PC-3 (cell line): ENCODE measurements at regions not wholly inside any gene's neighbourhood (a gene's known extent, or its start where the extent isn't known, plus 50 kb on each side); places are given as distances from the start of the nearest gene placed in this dataset.

Experiments used
- ATAC-seq: fragments of 200-7000 bp; cut with Tn5 transposase; 2 replicates; pipeline ENCODE4 v1.9.1; 2020; ENCODE audit warnings: mild to moderate bottlenecking, moderate library complexity
- BruUV-seq: library from RNA; stranded (reverse); fragments of 400-500 nt; replicated peaks from 2 replicates; lab custom pipeline; 2021; lab: Mats Ljungman, UMichigan
- CTCF ChIA-PET: fragments of 300-600 bp; sonication (Branson Sonifier 250); formaldehyde crosslinking; loops from one replicate; lab custom pipeline; 2022; ENCODE audit warnings: antibody characterized with exemption; lab: Charles Lee
- POLR2A ChIA-PET: fragments of 300-600 bp; sonication (Branson Sonifier 250); formaldehyde crosslinking; loops from one replicate; lab custom pipeline; 2022; ENCODE audit warnings: antibody characterized with exemption; ENCODE audit not compliant: unreplicated experiment; lab: Charles Lee
- DNase-seq: peaks from one replicate; pipeline ENCODE4 v3.0.0-alpha.2; 2015
- H2AFZ ChIP-seq: fragments of 300-600 bp; sonication (generic); 2 replicates; pipeline ENCODE4 v1.6.0; 2016; ENCODE audit warnings: antibody characterized with exemption, low read length
- H3F3A ChIP-seq: fragments of 300-600 bp; sonication (generic); one replicate; pipeline ENCODE4 v1.6.0; 2017; ENCODE audit warnings: antibody characterized with exemption, low read length, control low read depth, mild to moderate bottlenecking; ENCODE audit not compliant: unreplicated experiment
- H3K27ac ChIP-seq: fragments of 300-600 bp; sonication (generic); 2 replicates; pipeline ENCODE4 v1.5.1; 2016; ENCODE audit warnings: mild to moderate bottlenecking, low read length
- H3K27me3 ChIP-seq: fragments of 300-600 bp; sonication (generic); 2 replicates; pipeline ENCODE4 v1.6.1; 2016; ENCODE audit warnings: low read length, mixed read lengths
- H3K36me3 ChIP-seq: fragments of 300-600 bp; sonication (generic); 2 replicates; pipeline ENCODE4 v1.6.1; 2016; ENCODE audit warnings: low read depth, mixed run types, low read length, mixed read lengths
- H3K4me1 ChIP-seq: fragments of 300-600 bp; sonication (generic); 2 replicates; pipeline ENCODE4 v1.5.1; 2016; ENCODE audit warnings: low read length; ENCODE audit not compliant: insufficient read depth
- H3K4me2 ChIP-seq: fragments of 300-600 bp; sonication (generic); 2 replicates; pipeline ENCODE4 v1.6.0; 2016; ENCODE audit warnings: low read length
- H3K4me3 ChIP-seq: fragments of 300-600 bp; sonication (generic); 2 replicates; pipeline ENCODE4 v1.5.1; 2016; ENCODE audit warnings: mild to moderate bottlenecking, low read length, mixed read lengths
- H3K79me2 ChIP-seq: fragments of 300-600 bp; sonication (generic); 2 replicates; pipeline ENCODE4 v1.6.1; 2017; ENCODE audit warnings: low read length, mixed read lengths
- H3K9ac ChIP-seq: fragments of 300-600 bp; sonication (generic); 2 replicates; pipeline ENCODE4 v1.6.0; 2016; ENCODE audit warnings: mild to moderate bottlenecking, low read length
- H3K9me2 ChIP-seq: fragments of 300-600 bp; sonication (generic); replicated peaks from 2 replicates; pipeline ENCODE4 v1.6.1; 2016; ENCODE audit warnings: mixed run types, low read length, mixed read lengths
- H3K9me3 ChIP-seq: fragments of 300-600 bp; sonication (generic); 2 replicates; pipeline ENCODE4 v1.6.1; 2016; ENCODE audit warnings: low read length, mixed read lengths
- H4K20me1 ChIP-seq: fragments of 300-600 bp; sonication (generic); 2 replicates; pipeline ENCODE4 v1.6.1; 2016; ENCODE audit warnings: low read length, mixed read lengths
- CTCF ChIP-seq: fragments of 300-600 bp; sonication (generic); conservative IDR thresholded peaks from 2 replicates; pipeline ENCODE4 v1.5.1; 2017; ENCODE audit warnings: antibody characterized with exemption, low read depth, mild to moderate bottlenecking, low read length
- EZH2 ChIP-seq: fragments of 300-600 bp; sonication (generic); IDR thresholded peaks from one replicate; pipeline ENCODE4 v1.6.1; 2017; ENCODE audit warnings: antibody characterized with exemption, mild to moderate bottlenecking, low read length; ENCODE audit not compliant: unreplicated experiment
- EZH2phosphoT487 ChIP-seq: fragments of 300-600 bp; sonication (generic); IDR thresholded peaks from 2 replicates; pipeline ENCODE4 v1.6.1; 2018; ENCODE audit warnings: mild to moderate bottlenecking, antibody characterized with exemption, low read length, borderline replicate concordance
- intact Hi-C: fragments of 100-400 bp; cut with micrococcal nuclease; formaldehyde crosslinking; loops from 2 replicates; pipeline ENCODE4 v1.9.0; 2023

GRCh38 chr10:123607386-123607785 lies 58.8 kb upstream of the GPR26 start:
- Histone ChIP-seq H3K9ac (no peak overlapping the region), H3K79me2 (no peaks in the 10 kb centered on the region), H3K4me2 (no peak overlapping the region), H3K9me2 (no peaks in the 10 kb centered on the region), H4K20me1 (no peaks in the 10 kb centered on the region), H2AFZ (no peak overlapping the region), H3K4me3 (no peak overlapping the region), H3K4me1 (no peaks in the 10 kb centered on the region), H3K36me3 (no peaks in the 10 kb centered on the region), H3F3A (no peaks in the 10 kb centered on the region), H3K27me3 (peaks cover 19% of the 10 kb centered on the region), H3K9me3 (no peaks in the 10 kb centered on the region), H3K27ac (no peak overlapping the region)
- no peak for TF ChIP-seq EZH2phosphoT487
- TF ChIP-seq EZH2 = no peak
- TF ChIP-seq CTCF = no peak
- ChIA-PET POLR2A (no interaction called here), CTCF (no interaction called here)
- ATAC-seq = no peak
- BruUV-seq = no TSS peak
- intact Hi-C loops = no loop called here
- no peak for DNase-seq

- H3K27me3 ChIP-seq = peaks cover 19% of the 10 kb centered on the region
- no peaks in the 10 kb centered on the region for H3F3A ChIP-seq
- no peaks in the 10 kb centered on the region for H4K20me1 ChIP-seq
- no peaks in the 10 kb centered on the region for H3K36me3 ChIP-seq
- H3K4me3 ChIP-seq = no peak overlapping the region
- ATAC-seq = no peak
- BruUV-seq = no TSS peak
- no peak overlapping the region for H2AFZ ChIP-seq
- H3K27ac ChIP-seq = no peak overlapping the region
- ChIA-PET CTCF (no interaction called here), POLR2A (no interaction called here)
- H3K9me2 ChIP-seq = no peaks in the 10 kb centered on the region
- TF ChIP-seq CTCF (no peak), EZH2 (no peak), EZH2phosphoT487 (no peak)
- no peaks in the 10 kb centered on the region for H3K4me1 ChIP-seq
- H3K9ac ChIP-seq = no peak overlapping the region
- intact Hi-C loops = no loop called here
- H3K79me2 ChIP-seq = no peaks in the 10 kb centered on the region
- no peaks in the 10 kb centered on the region for H3K9me3 ChIP-seq
- DNase-seq = no peak
- no peak overlapping the region for H3K4me2 ChIP-seq
Observed at GRCh38 chr10:123608047-123608446, 58.1 kb upstream of the GPR26 start.

- DNase-seq (no peak), ATAC-seq (no peak)
- Histone ChIP-seq H4K20me1 (no peaks in the 10 kb centered on the region), H3K79me2 (no peaks in the 10 kb centered on the region), H3F3A (no peaks in the 10 kb centered on the region), H3K9me2 (no peaks in the 10 kb centered on the region), H3K4me3 (no peak overlapping the region), H2AFZ (no peak overlapping the region), H3K36me3 (no peaks in the 10 kb centered on the region), H3K27me3 (peaks cover 7% of the 10 kb centered on the region; the same call in 1 of the 2 replicates), H3K4me1 (no peaks in the 10 kb centered on the region), H3K27ac (no peak overlapping the region), H3K9me3 (no peaks in the 10 kb centered on the region), H3K4me2 (no peak overlapping the region), H3K9ac (no peak overlapping the region)
- ChIA-PET CTCF (no interaction called here), POLR2A (no interaction called here)
- BruUV-seq = no TSS peak
- intact Hi-C loops = no loop called here
- TF ChIP-seq EZH2 = no peak
- no peak for TF ChIP-seq CTCF
- no peak for TF ChIP-seq EZH2phosphoT487
Observed at GRCh38 chr10:123611243-123611642, 54.9 kb upstream of the GPR26 start.
